ENCODE measurements at regions not wholly inside any gene's neighbourhood (a gene's known extent, or its start where the extent isn't known, plus 50 kb on each side); places are given as distances from the start of the nearest gene placed in this dataset.

DNA sequence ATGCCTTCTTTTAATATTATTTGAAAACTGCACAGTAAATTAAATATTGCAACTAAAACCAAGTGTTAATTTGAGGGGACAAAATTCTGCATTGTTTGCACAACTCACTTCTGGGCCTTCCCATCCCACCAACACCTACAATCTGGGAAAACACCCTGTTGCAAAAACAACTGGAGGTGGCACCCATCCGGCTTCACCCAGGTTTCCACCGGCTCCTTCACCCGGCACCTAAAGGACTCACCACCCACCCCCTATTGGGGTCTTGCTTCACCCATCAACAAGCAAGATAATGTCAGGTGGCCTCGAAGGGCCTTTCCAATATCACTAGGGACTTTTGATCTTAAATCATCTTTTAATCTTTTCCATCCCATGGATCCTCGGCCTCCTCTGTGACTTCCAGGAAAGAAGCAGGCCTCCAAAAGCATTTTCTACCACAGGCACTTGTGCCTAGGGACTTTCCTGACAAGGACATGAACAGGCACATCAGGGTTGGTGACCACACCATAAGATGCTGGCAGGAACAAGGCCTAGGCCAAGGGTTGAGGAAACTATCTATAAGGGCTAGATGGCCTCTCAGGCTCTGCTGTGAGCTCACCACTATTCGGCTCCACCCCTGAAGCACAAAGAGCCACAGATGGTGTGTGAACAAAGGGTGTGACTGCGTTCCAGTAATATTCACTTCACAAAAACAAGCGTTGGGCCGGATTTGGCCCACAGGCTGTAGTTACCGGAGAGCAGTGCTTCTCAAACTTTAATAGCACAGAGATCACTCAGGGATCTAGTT lies 205.1 kb downstream of the AUH start:
- DNase-seq (ENCODE audit: low read depth in 2 of 2) = no peak

DNA sequence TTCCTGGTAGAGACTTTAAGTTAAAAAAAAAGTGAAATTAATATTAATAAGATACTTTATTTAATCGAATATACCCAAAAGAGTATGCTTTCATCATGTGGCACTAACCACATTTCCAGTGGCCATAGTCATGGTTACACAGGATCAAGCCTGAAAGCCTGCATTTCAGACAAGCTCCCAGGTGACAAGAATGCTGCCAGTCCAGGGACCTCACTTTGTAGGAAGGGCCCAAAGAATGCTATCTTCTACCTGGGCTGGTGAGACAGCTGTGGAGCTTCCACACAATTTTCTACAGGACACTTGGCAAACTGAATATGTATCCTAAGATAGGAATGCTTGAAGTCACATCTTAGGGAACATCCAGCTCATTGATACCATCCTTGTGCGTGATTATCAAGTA lies 203.8 kb downstream of the AUH start:
- DNase-seq (ENCODE audit: low read depth in 2 of 2) = no peak

DNA sequence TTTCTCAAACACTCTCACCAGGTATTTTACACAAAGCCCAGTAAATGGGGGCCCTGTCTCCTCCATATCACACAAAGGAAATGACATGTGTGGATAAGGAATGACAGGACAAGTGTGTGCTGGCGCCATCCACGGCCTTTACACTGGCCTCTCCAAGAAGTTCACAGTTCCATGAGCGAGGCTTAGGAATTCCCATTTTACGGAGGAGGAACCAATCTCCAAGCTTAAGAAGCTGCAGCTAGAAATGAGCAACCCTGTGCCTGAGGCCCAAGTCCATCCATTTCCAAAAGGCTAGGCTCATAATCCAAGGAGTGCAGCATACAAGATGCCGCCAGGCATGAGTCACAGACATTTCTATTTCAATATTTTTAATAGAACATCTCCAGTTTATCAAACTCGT lies 203.4 kb downstream of the AUH start:
- no peak for DNase-seq (ENCODE audit: low read depth in 2 of 2)

DNA sequence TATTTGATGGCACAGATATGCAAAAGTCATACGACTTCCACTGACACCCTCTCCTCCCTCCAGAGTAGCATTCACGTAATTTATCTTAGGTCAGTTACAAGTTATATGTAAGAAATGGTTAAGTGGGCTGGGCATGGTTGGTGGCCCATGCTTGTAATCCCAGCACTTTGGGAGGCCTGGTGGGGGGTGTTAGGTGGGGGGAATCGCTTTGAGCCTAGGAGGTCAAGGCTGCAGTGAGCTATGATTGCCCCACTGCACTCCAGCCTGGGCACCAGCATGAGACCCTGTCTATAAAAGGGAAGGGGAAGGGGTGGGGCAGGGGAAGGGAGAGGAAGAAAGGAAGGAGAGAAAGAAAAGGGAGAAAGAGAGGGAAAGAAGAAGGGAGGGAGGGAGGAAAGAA lies 202.8 kb downstream of the AUH start:
- DNase-seq (ENCODE audit: low read depth in 2 of 2) = no peak

DNA sequence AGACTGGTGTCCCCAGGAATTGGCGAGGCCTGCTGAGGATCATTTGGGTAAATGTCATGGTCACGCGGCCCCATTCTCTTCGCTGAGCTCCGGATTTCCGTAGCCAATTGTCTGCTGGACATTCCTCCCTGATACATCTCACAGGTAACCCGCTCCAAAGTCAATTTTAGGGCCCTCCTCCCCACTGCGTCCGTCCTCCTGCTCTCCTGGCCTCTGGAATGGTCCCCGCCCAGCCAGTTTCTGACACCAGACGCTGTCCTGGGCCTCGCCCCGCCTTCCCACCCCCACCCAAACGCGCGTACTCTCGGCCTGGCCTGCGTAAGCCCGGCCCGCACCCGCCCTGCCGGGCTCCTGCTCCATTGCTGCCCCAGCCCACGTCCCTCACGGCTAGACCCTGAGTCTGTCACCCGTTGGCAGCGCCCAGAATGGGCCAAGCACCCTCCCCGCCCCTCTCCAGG lies 202.0 kb downstream of the AUH start:
- DNase-seq (ENCODE audit: low read depth in 2 of 2) = no peak

DNA sequence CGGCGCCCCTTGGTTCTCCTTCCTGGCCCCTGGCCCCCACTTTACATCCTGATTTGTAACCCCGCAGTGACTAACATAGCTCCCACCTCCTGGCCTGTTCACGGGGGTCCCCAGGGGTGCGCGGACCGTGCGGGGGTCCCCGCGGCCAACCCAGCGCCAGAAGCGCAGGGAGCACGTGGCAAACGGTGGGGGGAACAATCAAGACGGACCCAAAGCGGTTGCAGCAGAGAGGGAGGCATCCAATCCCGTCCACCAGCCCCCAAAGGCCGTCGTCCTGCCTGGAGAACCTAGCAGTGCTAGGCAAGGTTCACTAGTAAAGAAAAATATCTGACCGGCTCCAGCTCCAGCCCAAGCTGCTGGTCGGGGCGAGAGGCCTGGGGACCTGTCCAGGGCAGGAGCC lies 201.5 kb downstream of the AUH start:
- no peak for DNase-seq (ENCODE audit: low read depth in 2 of 2)

DNA sequence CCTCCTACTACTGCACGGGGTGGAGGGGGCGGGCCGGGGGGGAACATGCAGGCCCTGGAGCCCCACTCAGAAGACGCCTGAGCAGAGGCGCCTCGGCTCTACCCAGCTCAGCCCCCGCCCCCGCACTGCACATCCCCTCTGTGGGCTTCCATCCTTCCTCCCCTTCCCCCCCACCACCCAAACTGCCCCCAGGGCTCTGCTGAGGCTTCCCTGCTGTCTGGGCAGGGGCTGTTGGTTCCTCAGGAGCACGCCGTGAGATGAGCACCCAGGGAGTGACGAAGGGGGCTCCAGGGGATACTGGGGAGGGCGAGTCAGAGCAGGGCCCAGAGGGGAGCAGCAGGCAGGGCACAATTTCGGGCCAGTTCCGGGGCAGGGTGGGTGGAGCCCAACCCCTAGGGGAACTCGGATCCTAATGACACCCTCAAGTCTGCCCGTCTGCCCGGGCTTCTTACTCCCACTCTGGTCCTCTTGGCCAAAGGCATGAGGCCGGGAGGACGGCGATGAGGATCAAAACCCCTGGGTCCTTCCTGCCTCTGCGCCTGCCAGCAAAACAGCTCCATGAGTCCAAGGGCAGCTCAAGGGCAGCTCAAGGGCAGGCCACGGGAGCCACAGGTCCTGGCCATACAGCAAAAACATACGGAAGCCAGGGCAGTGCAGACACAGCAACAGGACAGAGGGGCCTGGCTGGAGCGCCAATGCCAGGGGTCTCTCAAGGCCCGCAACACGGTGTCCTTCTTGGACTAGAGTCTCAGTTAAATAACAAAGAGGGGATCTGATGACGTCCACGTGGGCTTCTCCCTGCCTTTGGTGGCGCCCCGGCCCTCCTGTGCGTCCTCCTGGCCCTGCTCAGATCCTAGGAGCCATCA lies 200.9 kb downstream of the AUH start:
- no peak for DNase-seq (ENCODE audit: low read depth in 2 of 2)

DNA sequence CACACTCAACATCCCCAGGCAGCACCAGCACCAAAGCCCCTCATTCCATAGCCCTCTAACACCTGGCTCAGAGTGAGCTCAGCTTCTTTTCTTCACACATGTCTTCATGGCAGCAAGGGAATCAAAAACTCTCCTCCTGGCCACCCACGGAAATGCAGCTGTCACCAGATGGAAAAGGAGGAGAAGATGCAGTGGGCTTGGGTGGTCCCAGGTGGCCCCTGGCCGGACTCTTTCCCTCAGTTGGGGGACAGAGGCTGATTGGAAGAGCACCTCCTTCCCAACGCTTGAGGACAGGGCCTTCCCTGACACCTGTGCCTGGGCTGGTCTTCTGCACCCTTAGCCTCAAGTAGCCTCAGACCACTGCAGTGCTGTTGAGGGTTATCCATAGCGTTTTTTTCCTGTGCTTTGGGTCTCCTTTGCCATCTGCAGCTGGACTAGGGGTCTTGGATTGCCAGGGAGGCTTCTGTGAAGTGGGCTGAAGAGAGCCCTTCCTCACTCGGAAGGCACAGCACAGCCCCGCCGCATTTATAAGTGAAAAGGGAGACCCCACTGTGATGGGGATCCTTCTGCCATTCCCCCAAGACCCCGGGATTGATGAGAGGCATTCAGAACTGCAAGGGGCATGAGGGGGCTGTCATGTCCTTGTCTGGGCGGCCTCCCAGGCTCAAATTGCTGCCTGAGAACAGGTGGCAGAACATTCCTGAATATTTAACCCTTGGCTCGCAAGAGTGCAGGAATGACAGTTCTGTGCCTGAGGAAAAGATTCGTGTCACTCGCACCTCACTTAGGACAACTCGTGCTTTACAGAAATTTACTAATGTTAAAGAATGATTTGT lies 200.0 kb downstream of the AUH start:
- no peak for DNase-seq (ENCODE audit: low read depth in 2 of 2)

DNA sequence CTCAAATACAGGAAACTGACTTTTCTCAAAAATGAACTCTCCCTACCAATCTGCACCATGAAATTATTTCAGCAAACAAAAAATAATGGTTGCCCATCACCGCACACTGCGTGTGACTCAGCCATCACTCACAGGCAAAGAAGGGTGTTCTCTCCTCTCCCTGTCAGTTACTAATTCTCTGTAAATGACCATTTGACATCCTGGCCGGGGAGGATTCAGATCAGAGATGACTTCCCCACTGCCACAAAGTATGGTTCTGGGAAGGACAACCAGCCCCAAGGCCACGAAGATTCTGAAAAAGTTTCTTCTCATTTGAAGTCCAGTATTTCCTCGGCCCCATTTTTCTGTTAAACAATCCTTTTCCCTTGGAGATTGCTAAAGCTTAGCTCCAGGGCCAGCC lies 199.4 kb downstream of the AUH start:
- peak in 1 of 2 donors; percentile 57 for DNase-seq (ENCODE audit: low read depth in 2 of 2)

DNA sequence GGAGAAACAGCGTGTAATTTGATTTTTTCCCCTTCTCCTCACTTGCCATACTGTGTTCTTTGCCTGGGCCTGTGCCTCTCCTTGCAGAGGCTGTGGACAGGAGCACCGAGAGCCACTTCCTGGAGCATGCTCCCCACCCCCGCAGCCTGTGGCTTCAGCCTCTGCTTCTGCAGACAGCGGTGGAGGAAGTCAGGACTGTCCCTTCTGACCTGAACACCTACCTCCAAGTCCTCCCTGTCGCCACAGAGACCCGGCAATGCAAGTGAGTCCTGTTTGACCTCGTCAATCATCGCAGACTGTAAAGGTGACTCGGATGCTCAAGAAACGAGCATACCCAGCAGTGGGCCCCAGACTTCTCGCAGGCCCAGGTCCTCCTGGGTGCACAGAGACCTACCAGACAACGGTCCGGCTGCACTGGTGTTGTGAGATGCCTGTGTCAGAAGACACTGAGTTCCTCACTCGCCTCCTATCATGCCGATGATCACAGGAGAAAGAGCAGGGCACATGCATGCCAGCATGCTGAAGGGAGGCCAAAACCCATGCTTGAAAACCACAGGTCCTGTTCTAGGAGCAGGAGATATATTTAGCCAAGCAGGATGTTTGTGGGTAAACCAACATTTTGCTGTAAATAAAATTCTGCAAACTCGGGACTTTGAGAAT lies 198.8 kb downstream of the AUH start:
- DNase-seq (ENCODE audit: low read depth in 2 of 2) = peak; percentile 79 to 84

DNA sequence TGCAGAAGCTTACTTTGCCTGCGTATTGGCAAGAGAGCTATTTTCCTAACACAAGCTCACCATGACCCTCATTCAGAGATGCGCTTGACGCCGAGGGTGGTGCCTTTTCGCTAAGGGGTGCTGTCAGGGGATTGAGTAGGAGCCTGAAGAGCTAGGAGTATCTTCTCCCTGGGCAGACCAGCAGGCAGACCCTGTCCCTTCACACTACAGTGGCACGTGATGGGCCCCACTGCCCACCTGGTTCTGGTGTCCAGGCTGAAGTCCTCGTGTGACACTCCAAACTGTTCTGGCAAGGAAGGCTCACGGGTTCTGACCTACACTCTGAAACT lies 198.3 kb downstream of the AUH start:
- no peak for DNase-seq (ENCODE audit: low read depth in 2 of 2)

DNA sequence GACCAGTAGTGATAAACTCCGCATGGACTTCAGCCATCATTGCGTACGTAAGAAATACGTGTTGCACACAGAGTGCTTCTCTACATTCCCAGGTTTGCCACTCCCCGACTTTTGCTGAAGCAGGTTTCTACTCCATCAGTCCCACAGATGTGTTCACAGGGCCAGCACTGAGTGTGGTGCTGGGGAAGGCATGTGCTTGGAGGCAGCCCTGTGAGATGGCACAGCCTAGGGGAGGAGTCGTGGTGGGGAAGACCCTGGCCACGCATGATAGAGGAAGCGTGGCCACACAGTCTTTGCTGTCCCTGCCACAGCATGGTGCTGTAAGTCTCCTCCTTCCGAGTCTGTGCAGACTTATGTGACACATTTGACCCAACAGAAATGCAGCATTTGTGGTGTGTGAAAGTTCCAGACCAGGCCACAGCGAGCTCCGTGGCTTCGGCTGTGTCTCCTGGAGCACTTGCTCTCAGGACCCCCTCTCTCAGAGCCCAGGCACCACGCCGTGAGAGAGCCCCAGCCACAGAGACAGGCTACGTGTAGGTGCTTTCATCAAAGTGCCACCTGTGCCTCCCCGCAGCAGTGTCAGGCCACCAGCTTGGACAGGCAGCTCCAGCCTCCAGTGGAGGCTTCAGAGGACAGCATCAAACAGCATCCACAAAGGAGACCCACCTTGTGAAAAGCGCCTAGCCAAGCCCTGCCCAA lies 197.8 kb downstream of the AUH start:
- peak in 1 of 2 donors; percentile 60 for DNase-seq (ENCODE audit: low read depth in 2 of 2)
